HG03196 (cell line): ENCODE measurements at regions not wholly inside any gene's neighbourhood (a gene's known extent, or its start where the extent isn't known, plus 50 kb on each side); places are given as distances from the start of the nearest gene placed in this dataset.

Source experiments
- ATAC-seq: cut with Tn5 transposase; IDR thresholded peaks from one replicate; pipeline ENCODE4 v1.9.1; 2021; ENCODE audit not compliant: unreplicated experiment

DNA sequence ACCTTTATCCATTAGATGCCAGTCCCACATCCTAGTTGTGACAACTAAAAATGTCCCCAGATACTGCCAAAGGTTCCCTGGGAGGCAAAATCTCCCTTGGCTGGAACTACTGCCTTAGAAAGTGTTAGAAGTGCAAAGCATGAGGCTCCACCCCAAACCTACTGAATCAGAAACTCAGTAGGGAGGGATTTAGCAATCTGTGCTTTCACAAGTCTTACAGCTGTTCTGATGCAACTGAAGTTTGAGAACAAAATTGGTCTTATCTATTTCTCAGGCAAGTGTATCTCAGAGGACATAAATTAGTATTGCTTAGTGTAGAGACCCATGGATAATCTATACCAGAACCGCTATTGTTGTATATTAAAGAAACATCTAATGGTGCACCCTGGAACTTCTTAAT is 70.2 kb downstream of the CLDN1 start:
- ATAC-seq = no peak

DNA sequence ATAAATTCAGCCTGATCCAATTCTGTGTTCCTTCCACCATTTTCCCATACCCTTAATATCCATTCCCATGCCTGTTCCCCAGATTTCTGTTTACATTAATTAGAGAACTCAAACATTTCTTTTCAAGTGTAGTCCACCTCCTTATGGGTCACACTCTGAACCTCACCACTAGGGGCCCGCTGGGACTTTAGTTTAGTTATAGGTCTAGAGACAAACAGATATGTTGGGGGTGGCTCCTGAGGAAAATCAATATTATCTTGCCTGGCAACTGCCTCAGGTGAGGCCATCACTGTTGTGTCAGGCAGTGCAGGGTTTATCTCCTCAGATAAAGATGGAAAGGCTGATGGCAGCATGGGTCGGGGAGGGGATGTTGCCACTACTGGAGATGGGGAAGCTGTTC is 72.8 kb downstream of the CLDN1 start:
- no peak for ATAC-seq

DNA sequence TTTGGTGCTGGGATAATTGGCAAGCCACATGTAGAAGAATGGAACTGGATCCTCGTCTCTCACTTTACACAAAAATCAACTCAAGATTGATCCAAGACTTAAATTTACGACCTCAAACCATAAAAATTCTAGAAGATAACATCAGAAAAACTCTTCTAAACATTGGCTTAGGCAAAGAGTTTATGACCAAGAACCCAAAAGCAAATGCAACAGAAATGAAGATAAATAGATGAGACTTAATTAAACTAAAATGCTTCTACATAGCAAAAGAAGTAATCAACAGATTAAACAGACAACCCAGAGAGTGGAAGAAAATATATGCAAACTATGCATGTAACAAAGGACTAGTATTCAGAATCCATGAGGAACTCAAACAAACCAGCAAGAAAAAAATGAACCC is 80.1 kb downstream of the CLDN1 start:
- no peak for ATAC-seq

DNA sequence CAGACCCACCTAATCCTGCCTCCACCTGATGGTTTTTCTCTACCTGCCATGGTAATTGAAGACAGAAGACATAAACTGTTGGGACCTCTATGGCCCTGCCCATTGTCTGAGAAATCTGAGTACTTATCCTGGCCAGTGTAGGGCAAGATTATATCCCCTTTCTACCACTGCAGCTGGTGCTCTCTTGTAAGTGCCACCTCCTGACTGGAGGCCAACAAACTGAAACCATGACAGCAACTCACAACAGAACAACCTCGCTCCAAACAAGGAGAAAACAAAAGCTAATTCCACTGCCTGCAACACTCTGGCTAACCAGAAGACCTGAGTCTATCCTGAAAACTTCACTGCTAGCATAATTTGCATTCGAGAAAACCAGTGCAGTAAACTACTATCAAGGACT is 82.9 kb downstream of the CLDN1 start:
- no peak for ATAC-seq

DNA sequence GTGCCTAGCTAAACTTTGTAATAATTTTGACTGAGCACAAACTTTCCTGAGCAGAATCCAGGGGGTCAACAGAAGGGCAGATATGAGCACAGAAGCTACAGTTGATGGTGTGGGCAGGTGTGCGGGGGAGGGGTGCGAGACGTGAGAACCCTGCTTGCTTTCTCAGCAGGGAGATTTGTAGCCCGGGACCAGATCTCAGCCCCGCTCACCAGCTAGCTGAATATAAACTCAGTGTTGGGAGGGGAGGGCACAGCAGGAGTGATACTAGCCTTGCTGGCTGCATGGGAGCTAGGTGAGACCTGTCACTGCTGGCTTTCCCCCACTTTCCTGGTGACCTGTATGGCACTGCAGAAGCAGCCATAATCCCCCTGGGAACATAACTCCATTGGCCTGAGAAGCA is 83.4 kb downstream of the CLDN1 start:
- ATAC-seq = no peak

DNA sequence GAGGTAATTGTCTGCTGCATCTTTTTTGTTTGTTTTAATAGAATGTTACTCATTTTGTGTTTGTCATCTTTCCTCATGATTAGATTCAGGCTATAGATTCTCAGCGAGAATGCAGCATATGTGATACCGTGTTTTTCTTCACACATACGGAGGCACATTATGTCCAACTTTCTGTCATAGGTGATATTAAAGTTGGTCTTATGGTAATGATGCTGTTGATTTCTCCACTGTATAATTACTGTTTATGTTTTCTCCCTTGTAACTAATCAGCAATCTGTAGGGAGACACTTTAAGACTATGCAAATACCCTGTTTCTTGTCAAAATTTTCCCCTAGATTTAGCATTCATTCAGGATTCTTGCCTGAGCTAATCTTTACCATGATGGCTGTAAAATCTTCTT is 87.6 kb downstream of the CLDN1 start:
- ATAC-seq = no peak

DNA sequence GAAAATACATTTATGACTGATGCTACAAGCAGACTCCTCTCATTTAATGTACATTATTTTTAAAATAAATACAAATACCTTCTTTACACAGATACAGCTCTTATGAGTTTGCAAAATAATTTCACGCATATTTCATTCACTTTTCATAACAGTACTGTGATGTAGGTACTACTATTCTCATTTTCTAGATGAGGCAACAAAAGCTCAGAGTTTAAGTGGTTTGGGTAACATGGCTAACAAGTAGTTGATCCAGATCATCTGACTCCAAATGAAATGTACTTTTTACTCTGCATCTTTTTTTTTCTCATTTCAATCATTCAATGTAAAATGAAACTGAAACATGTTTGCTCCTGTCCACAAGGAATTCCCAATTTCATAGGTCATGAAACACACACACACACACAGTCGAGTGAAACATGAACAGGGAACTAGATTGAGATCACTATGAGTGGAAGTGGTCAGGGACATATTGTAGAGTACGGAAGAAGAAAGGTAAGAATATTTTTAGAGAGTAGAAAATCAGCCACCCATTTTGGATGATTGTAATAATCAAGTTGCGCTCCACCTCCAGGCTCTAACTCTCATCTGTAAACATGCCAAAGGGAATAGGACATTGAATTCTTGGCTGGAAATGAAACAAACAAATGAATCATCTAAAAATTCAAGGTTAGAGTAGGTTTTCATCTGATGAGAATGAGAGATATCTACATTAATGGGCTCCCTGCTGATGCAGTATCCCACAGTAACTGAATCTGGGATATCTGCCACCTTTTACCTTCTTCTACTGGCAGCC is 92.4 kb downstream of the CLDN1 start:
- ATAC-seq = peak; percentile 44

DNA sequence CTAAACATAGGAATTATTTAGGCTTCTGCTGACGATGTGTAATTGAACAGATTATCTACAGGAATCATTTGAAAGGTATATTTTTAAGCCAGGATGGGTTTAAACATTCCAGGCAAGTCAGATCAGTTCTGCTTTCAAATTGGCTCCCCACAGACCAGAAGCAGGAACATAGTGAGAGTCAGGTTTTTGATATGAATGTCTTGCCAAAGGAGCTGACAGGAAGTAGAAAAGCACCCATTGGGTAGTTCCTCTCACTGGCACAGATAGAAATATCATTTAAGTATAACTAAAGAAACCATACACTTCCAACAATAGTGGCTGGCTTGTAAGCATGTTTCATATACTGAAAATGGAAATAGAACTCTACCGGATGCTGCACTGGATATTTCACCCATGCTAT is 95.2 kb downstream of the CLDN1 start:
- ATAC-seq = no peak

DNA sequence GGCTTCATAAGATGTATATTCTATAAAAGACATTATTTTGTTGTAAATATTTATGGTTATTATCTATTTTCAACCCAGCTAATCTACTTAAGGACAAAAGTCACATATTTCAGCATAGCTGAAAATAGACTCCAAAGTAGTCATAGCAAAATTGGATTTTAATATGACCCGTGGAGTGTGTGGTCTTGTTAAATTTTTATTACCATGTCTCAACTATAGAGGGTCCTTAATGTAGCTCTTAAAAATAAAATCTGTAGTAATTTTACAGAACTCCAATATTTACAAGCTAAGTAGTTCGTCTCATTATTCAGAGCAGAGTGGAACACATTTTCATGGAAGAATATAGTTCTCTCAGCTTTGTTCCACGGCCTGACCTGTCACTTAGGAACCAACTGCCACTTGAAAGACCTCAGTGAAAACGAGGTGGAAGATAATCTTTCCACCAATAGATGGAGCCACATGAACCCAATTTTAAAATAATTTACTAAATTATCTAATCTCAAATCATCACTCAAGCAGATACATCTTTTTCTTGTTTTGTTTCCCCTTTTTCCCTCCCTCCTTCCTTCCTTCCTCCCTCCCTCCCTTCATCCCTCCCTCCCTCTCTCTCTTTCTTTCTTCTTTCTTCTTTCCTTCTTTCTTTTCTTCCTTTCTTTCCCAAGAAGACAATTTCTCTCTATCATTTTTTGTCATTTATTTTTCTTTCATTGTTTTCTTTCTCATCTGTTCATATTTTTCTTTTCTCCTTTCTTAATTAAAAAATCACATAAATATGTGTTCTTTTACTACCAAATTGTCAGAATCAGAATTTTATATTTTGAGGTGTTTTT is 97.2 kb downstream of the CLDN1 start:
- ATAC-seq = no peak

DNA sequence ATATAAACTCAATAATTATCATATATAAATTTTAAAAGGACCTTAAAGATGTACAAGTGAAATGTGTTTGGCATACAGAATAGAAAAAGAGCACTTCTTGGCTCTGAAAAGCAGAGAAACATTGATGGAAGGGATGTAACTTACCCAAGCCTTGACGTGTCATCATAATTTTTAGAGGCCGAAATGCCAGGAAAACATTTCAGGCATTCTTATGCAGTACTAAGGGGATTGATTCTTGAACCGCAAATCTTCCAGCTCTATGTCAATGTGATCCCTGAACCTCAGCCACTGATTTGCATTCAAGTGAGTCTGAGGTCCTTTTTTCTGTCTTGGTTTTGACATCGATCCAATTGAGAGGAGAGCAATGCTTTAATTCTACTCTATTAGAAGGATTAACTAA is 97.8 kb downstream of the CLDN1 start:
- ATAC-seq = no peak

DNA sequence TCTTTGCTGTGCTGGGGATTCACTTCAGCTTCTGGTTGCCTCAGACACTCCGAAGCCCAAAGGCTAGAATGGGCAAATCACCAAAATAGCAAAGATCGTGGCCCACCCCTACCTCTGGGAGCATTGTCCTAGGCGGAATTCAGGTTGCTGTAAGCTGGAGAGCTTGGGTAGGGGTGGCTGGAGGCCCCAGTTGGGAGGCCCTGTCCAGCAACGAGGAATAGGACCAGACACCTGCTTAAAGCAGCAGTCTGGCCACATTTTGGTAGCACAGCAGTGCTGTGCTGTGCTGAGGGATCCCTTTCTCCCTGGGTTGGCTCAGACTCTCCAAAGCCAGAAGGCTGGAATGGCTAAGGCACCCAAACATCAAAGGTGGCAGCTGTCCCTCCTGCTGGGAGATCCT is 99.3 kb downstream of the CLDN1 start:
- no peak for ATAC-seq

DNA sequence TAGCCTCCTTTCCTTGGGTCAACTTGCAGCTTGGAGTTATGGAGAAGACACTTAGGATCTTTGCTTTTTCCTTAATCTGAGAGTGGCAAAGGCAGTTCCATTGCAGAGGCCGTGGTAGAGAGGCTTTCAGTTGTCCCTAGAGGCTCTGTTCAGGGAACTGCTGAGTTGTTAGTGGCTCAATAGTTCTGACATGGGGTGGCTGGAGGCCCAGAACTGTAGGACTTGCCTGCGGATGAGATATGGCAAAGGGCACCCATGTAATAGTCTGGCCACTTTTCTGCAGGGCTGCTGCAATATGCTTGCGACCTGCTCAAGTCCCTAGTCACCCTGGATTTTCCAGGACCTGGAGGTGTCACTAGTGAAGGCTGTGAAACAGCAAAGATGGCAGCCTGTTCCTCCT is 99.9 kb downstream of the CLDN1 start:
- no peak for ATAC-seq

DNA sequence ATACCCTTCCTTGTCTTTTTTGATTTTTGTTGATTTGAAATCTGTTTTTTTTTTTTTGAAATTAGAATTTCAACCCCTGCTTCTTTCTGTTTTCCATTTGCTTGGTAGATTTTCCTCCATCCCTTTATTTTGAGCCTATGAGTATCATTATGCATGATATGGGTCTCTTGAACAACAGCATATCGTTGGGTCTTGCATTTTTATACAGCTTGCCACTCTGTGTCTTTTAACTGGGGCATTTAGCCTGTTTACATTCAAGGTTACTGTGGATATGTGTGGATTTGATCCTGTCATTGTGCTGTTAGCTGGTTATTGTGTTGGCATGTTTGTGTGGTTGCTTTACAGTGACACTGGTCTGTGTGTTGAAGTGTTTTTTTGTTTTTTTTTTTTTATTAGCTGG is 99.7 kb upstream of the P3H2 start:
- ATAC-seq = no peak

DNA sequence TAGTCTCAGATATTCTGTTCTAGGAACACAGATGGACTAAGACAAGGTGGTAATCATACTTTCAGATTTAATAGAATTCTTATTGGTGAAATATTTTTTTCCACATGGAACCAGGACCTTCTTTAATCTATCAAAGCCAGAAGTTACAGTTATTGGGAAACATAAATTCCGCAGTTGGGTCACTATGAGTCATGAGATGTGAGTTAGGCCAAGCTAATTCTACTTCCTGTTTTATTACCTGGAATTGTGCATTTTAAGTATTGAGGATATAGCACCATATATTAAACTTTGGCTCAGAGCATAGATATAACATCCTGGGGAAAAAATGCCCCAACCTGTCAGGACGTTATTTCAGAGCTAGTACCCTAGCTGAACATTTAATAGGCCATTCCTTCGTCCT is 96.4 kb upstream of the P3H2 start:
- ATAC-seq = no peak

DNA sequence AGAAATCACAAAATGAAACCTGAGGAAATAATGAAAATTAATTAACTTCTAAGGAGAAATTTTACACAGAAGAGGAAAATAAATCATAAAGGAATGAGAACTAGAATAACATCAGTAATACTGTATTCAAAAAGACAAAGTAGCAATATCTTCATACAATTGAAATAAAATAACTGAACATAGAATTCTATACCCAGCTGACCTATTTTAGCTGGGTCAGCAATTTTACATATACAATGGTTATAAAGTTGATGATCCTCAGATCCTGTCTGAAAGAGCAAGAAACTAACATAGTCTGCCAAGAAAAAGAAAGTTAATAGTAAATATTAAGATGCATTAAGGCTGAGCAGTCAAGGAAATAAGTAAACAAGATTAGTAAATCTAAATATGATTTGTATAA is 93.0 kb upstream of the P3H2 start:
- no peak for ATAC-seq

DNA sequence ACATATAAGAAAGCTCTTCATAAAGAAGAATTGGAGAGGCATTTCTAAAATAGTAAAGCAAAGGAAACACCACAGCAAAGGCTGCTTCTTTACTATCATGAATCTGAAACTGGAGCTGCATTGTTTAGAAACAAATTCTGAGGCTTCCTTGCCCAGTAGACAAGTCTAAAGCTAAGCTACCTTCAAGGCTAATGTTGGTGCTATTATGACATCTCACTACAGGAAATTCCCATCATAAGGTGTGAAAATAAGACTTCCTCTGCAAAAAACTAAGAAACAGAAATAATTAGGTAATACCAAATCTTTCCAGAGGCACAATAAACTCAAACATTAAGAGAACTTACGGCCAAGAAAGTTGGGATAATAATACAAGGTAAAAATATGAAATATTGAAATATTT is 89.9 kb upstream of the P3H2 start:
- ATAC-seq = no peak

DNA sequence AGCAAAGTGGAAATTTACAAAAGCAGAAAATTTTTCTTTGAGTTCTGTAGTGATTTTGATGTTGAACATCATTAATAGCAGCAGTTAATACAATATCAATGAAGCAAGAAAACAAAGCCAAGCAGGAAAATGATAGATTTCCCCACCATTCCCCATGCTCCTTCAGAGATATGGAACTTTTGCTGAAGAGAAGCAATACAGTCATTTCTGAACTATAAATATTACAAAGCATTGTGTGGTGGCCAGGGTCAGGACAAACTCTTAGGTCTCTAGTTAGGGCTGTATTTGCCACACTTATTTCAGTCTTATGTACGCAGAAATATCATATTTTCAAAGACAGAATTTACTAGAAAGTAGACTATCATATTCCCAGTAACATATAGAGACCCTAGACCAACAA is 88.8 kb upstream of the P3H2 start:
- ATAC-seq = no peak

DNA sequence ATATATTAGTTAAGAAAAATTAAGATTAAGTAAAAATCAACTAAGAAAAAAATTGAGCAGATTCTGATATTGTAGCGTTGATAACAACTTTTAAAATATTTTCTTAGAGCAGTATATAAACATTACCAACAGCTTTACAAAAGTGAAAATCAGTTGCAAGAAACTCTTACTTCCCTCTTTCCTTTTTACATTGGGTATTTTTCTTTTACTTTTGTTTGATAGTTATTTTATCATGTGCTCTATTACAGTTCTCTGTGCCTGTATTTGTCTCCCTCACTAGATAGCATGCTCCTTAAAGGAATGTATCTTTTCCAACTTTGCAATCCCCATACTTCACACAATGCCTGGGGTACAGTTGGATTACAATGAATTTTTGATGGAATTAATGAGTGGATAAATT is 87.5 kb upstream of the P3H2 start:
- no peak for ATAC-seq

DNA sequence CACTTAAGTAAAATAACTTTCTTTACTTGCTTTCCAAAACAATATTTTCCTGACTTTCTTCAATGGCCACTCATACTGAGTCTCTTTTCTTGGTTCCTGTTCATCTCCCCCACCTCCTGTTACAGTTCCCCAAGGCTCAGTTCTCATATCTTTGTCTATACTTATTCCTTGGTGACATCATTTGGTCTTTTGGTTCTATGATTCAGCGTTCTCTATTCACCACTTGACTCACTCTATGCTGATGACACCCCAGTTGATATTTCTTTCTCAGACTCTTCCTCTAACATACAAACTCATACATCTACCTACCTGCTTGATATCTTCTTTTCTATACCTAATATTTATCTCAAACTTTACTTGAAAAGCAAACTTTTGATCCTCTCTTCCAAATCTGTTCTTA is 85.0 kb upstream of the P3H2 start:
- ATAC-seq = peak; percentile 73

DNA sequence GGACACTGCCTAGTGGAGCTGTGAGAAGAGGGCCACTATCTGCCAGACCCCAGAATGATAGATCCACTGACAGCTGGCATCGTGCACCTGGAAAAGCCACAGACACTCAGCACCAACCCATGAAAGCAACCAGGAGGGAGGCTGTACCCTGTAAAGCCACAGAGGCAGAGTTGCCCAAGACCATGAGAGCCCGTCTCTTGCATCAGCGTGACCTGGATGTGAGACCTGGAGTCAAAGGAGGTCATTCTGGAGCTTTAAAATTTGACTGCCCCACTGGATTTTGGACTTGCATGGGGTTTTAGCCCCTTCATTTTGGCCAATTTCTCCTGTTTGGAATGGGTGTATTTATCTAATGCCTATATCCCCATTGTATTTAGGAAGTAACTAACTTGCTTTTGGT is 83.5 kb upstream of the P3H2 start:
- no peak for ATAC-seq

DNA sequence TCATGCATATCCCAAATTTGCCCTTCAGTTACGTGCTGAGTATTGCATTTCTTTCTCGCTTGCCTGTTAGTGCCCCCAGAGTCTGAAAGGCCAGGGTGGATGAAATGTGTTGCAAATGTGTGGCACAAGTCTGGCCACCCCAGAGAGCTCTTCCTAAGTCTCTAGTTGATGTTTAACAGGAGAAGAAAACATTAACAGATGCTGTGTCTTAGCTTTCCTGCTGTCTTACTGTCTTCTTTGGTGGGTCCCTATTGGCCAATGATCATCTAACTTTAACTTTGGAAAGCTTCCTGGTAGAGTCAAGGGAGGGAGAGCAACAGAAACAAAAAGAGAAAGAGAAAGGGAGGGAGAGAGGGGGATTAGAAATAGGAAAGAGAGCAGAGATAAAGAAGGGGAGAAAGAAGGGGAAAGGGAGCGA is 76.7 kb upstream of the P3H2 start:
- no peak for ATAC-seq

DNA sequence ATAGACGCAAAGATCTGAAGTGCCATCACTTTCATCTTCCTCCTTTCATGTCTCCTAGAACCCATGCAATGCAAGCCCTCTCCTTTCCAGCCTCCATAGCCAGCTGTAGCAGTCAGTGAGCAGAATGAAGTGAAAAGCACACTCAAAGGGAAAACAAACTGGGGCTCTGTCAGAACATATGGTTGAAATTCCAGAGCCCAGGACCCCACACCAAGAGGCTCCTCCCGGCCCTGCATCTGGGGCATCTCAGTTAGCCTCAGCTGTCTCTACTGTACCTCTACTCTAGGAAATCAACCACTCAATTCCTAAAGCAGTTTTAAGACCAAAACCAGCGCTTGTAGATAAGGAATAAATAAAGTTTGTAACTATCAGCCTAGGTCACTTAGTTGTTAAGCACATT is 73.8 kb upstream of the P3H2 start:
- ATAC-seq = no peak

DNA sequence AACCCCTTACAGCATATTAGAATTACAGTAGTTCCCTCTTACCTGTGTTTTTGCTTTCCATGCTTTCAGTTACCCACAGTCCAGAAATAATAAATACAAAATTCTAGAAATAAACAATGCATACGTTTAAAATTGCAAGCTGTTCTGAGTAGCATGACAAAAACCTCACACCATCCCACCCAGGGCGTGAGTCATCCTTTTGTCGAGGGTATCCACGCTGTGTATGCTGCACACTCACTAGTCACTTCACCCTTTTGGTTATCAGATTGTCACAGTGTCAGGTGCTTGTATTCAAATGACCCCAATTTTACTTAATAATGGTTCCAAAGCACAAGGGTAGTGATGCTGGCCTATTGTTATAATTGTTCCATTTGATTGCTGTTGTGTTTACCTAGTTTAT is 72.5 kb upstream of the P3H2 start:
- ATAC-seq = no peak
